ENCODE measurements at regions not wholly inside any gene's neighbourhood (a gene's known extent, or its start where the extent isn't known, plus 50 kb on each side); places are given as distances from the start of the nearest gene placed in this dataset.

GRCh38 chr18:68083131-68083530, 566.6 kb upstream of the DSEL start:
- TF ChIP-seq FOXP2 (optimal IDR thresholded peaks at IDR 0.05; ENCODE audit: borderline replicate concordance, extremely low read depth, extremely low read length, insufficient read depth) = no peak
- TF ChIP-seq REST (IDR thresholded peaks at IDR 0.05; ENCODE audit: insufficient read depth in 1 of 2, low read depth in 2 of 2, low read length in 2 of 2) = no peak
- no peak for TF ChIP-seq POLR2AphosphoS5 (IDR thresholded peaks at IDR 0.05; ENCODE audit: low read depth, low read length)
- TF ChIP-seq SIN3A (IDR thresholded peaks at IDR 0.05; ENCODE audit: borderline replicate concordance, insufficient read depth, low read length) = no peak
- TF ChIP-seq TAF1 (IDR thresholded peaks at IDR 0.05; ENCODE audit: borderline replicate concordance, insufficient read depth, low read length) = no peak

- no peak for TF ChIP-seq POLR2AphosphoS5 (IDR thresholded peaks at IDR 0.05; ENCODE audit: low read depth, low read length)
- no peak for TF ChIP-seq FOXP2 (optimal IDR thresholded peaks at IDR 0.05; ENCODE audit: borderline replicate concordance, extremely low read depth, extremely low read length, insufficient read depth)
- no peak for TF ChIP-seq REST (IDR thresholded peaks at IDR 0.05; ENCODE audit: insufficient read depth in 1 of 2, low read depth in 2 of 2, low read length in 2 of 2)
- TF ChIP-seq TAF1 (IDR thresholded peaks at IDR 0.05; ENCODE audit: borderline replicate concordance, insufficient read depth, low read length) = no peak
- TF ChIP-seq SIN3A (IDR thresholded peaks at IDR 0.05; ENCODE audit: borderline replicate concordance, insufficient read depth, low read length) = no peak
Measured at GRCh38 chr18:68072744-68073143, 556.2 kb upstream of the DSEL start.

- TF ChIP-seq SIN3A (IDR thresholded peaks at IDR 0.05; ENCODE audit: borderline replicate concordance, insufficient read depth, low read length) (no peak), TAF1 (IDR thresholded peaks at IDR 0.05; ENCODE audit: borderline replicate concordance, insufficient read depth, low read length) (no peak), POLR2AphosphoS5 (IDR thresholded peaks at IDR 0.05; ENCODE audit: low read depth, low read length) (no peak), REST (IDR thresholded peaks at IDR 0.05; ENCODE audit: insufficient read depth in 1 of 2, low read depth in 2 of 2, low read length in 2 of 2) (no peak), FOXP2 (optimal IDR thresholded peaks at IDR 0.05; ENCODE audit: borderline replicate concordance, extremely low read depth, extremely low read length, insufficient read depth) (no peak)
Measured at GRCh38 chr18:68060871-68061270, 544.4 kb upstream of the DSEL start.

GRCh38 chr18:68056936-68057335, 540.4 kb upstream of the DSEL start:
- no peak for TF ChIP-seq SIN3A (IDR thresholded peaks at IDR 0.05; ENCODE audit: borderline replicate concordance, insufficient read depth, low read length)
- TF ChIP-seq POLR2AphosphoS5 (IDR thresholded peaks at IDR 0.05; ENCODE audit: low read depth, low read length) = no peak
- TF ChIP-seq FOXP2 (optimal IDR thresholded peaks at IDR 0.05; ENCODE audit: borderline replicate concordance, extremely low read depth, extremely low read length, insufficient read depth) = no peak
- TF ChIP-seq REST (IDR thresholded peaks at IDR 0.05; ENCODE audit: insufficient read depth in 1 of 2, low read depth in 2 of 2, low read length in 2 of 2) = no peak
- TF ChIP-seq TAF1 (IDR thresholded peaks at IDR 0.05; ENCODE audit: borderline replicate concordance, insufficient read depth, low read length) = no peak

- no peak for TF ChIP-seq FOXP2 (optimal IDR thresholded peaks at IDR 0.05; ENCODE audit: borderline replicate concordance, extremely low read depth, extremely low read length, insufficient read depth)
- no peak for TF ChIP-seq POLR2AphosphoS5 (IDR thresholded peaks at IDR 0.05; ENCODE audit: low read depth, low read length)
- TF ChIP-seq TAF1 (IDR thresholded peaks at IDR 0.05; ENCODE audit: borderline replicate concordance, insufficient read depth, low read length) = no peak
- no peak for TF ChIP-seq REST (IDR thresholded peaks at IDR 0.05; ENCODE audit: insufficient read depth in 1 of 2, low read depth in 2 of 2, low read length in 2 of 2)
- TF ChIP-seq SIN3A (IDR thresholded peaks at IDR 0.05; ENCODE audit: borderline replicate concordance, insufficient read depth, low read length) = no peak
Measured at GRCh38 chr18:68054669-68055068, 538.1 kb upstream of the DSEL start.
